ENCODE measurements at regions not wholly inside any gene's neighbourhood (a gene's known extent, or its start where the extent isn't known, plus 50 kb on each side); places are given as distances from the start of the nearest gene placed in this dataset.

- TF ChIP-seq, protein P1, sequence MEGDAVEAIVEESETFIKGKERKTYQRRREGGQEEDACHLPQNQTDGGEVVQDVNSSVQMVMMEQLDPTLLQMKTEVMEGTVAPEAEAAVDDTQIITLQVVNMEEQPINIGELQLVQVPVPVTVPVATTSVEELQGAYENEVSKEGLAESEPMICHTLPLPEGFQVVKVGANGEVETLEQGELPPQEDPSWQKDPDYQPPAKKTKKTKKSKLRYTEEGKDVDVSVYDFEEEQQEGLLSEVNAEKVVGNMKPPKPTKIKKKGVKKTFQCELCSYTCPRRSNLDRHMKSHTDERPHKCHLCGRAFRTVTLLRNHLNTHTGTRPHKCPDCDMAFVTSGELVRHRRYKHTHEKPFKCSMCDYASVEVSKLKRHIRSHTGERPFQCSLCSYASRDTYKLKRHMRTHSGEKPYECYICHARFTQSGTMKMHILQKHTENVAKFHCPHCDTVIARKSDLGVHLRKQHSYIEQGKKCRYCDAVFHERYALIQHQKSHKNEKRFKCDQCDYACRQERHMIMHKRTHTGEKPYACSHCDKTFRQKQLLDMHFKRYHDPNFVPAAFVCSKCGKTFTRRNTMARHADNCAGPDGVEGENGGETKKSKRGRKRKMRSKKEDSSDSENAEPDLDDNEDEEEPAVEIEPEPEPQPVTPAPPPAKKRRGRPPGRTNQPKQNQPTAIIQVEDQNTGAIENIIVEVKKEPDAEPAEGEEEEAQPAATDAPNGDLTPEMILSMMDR (IDR thresholded peaks at IDR 0.05): no peak
- TF ChIP-seq POLR2A (IDR thresholded peaks at IDR 0.05): no peak
Measured at GRCh38 chr10:107898392-107898791, 733.9 kb upstream of the SORCS1 start.

Data from heart left ventricle (tissue), 13 donors.